Thoracic aorta (tissue), 2 donors: ENCODE measurements at regions not wholly inside any gene's neighbourhood (a gene's known extent, or its start where the extent isn't known, plus 50 kb on each side); places are given as distances from the start of the nearest gene placed in this dataset.

Source experiments
- ATAC-seq: fragments of 150-250 bp; one replicate; pipeline ENCODE4 v1.8.0; 2017; ENCODE audit warnings: low read depth; ENCODE audit not compliant: insufficient number of reproducible peaks, low FRiP score
- DNase-seq: peaks from one replicate; pipeline ENCODE4 v3.0.0-alpha.2; 2020; ENCODE audit warnings: low spot score
- H3K27ac ChIP-seq, 2 donors: fragments of 200-600 bp; sonication (generic); 1 replicate in 1 of 2; 2 replicates in 1 of 2; pipeline ENCODE4 v1.5.1; 2016; ENCODE audit warnings: mild to moderate bottlenecking in 2 of 2, moderate library complexity in 2 of 2
- H3K27me3 ChIP-seq: fragments of 200-600 bp; sonication (generic); replicated peaks from 2 replicates; pipeline ENCODE4 v1.6.0; 2016; ENCODE audit warnings: mild to moderate bottlenecking; ENCODE audit not compliant: insufficient read depth
- H3K36me3 ChIP-seq: fragments of 200-600 bp; sonication (generic); one replicate; pipeline ENCODE4 v1.5.1; 2016
- H3K4me1 ChIP-seq, 2 donors: fragments of 200-600 bp; sonication (generic); 1 replicate in 1 of 2; 2 replicates in 1 of 2; pipeline versions ENCODE4 v1.5.1 to v1.6.0; 2016; ENCODE audit warnings: low read depth in 2 of 2, mild to moderate bottlenecking in 1 of 2; ENCODE audit not compliant: control insufficient read depth in 1 of 2
- H3K4me3 ChIP-seq: fragments of 200-600 bp; sonication (generic); 2 replicates; pipeline ENCODE4 v1.5.1; 2016; ENCODE audit warnings: mild to moderate bottlenecking
- H3K9me3 ChIP-seq: fragments of 200-600 bp; sonication (generic); 2 replicates; pipeline ENCODE4 v1.5.1; 2016
- CTCF ChIP-seq: fragments of 200-600 bp; sonication (generic); IDR thresholded peaks from one replicate; pipeline ENCODE4 v1.5.1; 2019; ENCODE audit warnings: antibody characterized with exemption

- ATAC-seq, result no peak
- no peak overlapping the region for H3K27ac ChIP-seq
Measured at GRCh38 chr6:105452924-105453756, 50.3 kb upstream of the PREP start.

More at GRCh38 chr6:105452924-105453756, 50.3 kb upstream of the PREP start:
- no peak for TF ChIP-seq CTCF
- Histone ChIP-seq H3K4me1 (no peaks in the 10 kb centered on the region), H3K9me3 (no peaks in the 10 kb centered on the region), H3K27me3 (no peaks in the 10 kb centered on the region), H3K4me3 (no peak overlapping the region), H3K36me3 (no peaks in the 10 kb centered on the region)
- DNase-seq, result no peak
